T-cell (primary cell): ENCODE measurements at regions not wholly inside any gene's neighbourhood (a gene's known extent, or its start where the extent isn't known, plus 50 kb on each side); places are given as distances from the start of the nearest gene placed in this dataset.

ENCODE experiments used
- ATAC-seq, 4 experiments: fragments of 200-7000 bp in 3 of 4; fragments of 150-1000 bp in 1 of 4; cut with Tn5 transposase; replicated peaks in 1 of 4; 1 replicate in 3 of 4; 2 replicates in 1 of 4; pipeline ENCODE4 v1.10.0; 2021; ENCODE audit warnings: moderate library complexity in 3 of 4, mild to moderate bottlenecking in 2 of 4, moderate number of reproducible peaks in 1 of 4
- CTCF ChIA-PET, 2 donors: fragments of 300-600 bp; sonication (Branson Sonifier 250); formaldehyde crosslinking; loops; one replicate each; lab custom pipeline; 2022; ENCODE audit warnings: antibody characterized with exemption in 2 of 2; lab: Charles Lee
- POLR2A ChIA-PET, 2 donors: fragments of 300-600 bp; sonication (Branson Sonifier 250); formaldehyde crosslinking; loops; one replicate each; lab custom pipeline; 2022; ENCODE audit warnings: antibody characterized with exemption in 2 of 2; lab: Charles Lee
- DNase-seq, 35 experiments: peaks; one replicate each; pipeline versions ENCODE4 v3.0.0 to v3.0.0-alpha.2; 2013 to 2023
- H3K27ac ChIP-seq: one replicate; pipeline ENCODE4 v1.5.1; 2013; ENCODE audit warnings: low read length
- H3K27me3 ChIP-seq, 2 experiments: replicated peaks in 1 of 2; 1 replicate in 1 of 2; 2 replicates in 1 of 2; pipeline versions ENCODE4 v1.6.1 to v1.7.0; 2013; ENCODE audit warnings: low read length in 1 of 2, mixed read lengths in 1 of 2; ENCODE audit not compliant: control insufficient read depth in 2 of 2, insufficient read depth in 2 of 2; ENCODE audit errors: extremely low read depth in 1 of 2
- H3K36me3 ChIP-seq, 2 donors: 1 replicate in 1 of 2; 2 replicates in 1 of 2; pipeline versions ENCODE4 v1.6.1 to v1.7.0; 2013; ENCODE audit warnings: low read length in 1 of 2; ENCODE audit not compliant: control insufficient read depth in 2 of 2, insufficient read depth in 1 of 2; ENCODE audit errors: extremely low read depth in 1 of 2
- H3K4me1 ChIP-seq, 2 experiments: 1 replicate in 1 of 2; 2 replicates in 1 of 2; pipeline versions ENCODE4 v1.6.1 to v1.7.0; 2013; ENCODE audit warnings: low read length in 2 of 2, mixed read lengths in 1 of 2; ENCODE audit not compliant: insufficient read depth in 2 of 2, control insufficient read depth in 1 of 2; ENCODE audit errors: extremely low read depth in 1 of 2
- H3K4me3 ChIP-seq, 2 donors: 1 replicate in 1 of 2; 2 replicates in 1 of 2; pipeline versions ENCODE4 v1.5.1 to v1.7.0; 2013; ENCODE audit warnings: mild to moderate bottlenecking in 2 of 2, low read length in 1 of 2, moderate library complexity in 1 of 2; ENCODE audit not compliant: control insufficient read depth in 1 of 2; ENCODE audit errors: extremely low read depth in 1 of 2
- H3K9me3 ChIP-seq: 2 replicates; pipeline ENCODE4 v1.7.0; 2013
- H3K27ac Mint-ChIP-seq, 2 donors: one replicate each; pipeline ENCODE4 v1.8.0; 2020 to 2021; ENCODE audit warnings: mild to moderate bottlenecking in 2 of 2, mixed read lengths in 2 of 2
- H3K27me3 Mint-ChIP-seq, 2 donors: one replicate each; pipeline ENCODE4 v1.8.0; 2021 to 2022; ENCODE audit warnings: mixed read lengths in 2 of 2
- H3K36me3 Mint-ChIP-seq: one replicate; pipeline ENCODE4 v1.8.0; 2021; ENCODE audit warnings: mixed read lengths
- H3K4me1 Mint-ChIP-seq, 3 donors: one replicate each; pipeline ENCODE4 v1.8.0; 2020 to 2022; ENCODE audit warnings: mixed read lengths in 3 of 3, mild to moderate bottlenecking in 1 of 3
- H3K4me3 Mint-ChIP-seq, 3 donors: one replicate each; pipeline ENCODE4 v1.8.0; 2020 to 2022; ENCODE audit warnings: mild to moderate bottlenecking in 3 of 3, mixed read lengths in 3 of 3, moderate library complexity in 3 of 3
- H3K9me3 Mint-ChIP-seq, 3 donors: one replicate each; pipeline ENCODE4 v1.8.0; 2020 to 2022; ENCODE audit warnings: mixed read lengths in 3 of 3
- WGBS: methylation state at CpG from one replicate; pipeline ENCODE4 v1.1.5; 2013; ENCODE audit warnings: missing lambda C conversion rate; ENCODE audit not compliant: insufficient coverage; 5-methylcytosine and 5-hydroxymethylcytosine counted together

DNA sequence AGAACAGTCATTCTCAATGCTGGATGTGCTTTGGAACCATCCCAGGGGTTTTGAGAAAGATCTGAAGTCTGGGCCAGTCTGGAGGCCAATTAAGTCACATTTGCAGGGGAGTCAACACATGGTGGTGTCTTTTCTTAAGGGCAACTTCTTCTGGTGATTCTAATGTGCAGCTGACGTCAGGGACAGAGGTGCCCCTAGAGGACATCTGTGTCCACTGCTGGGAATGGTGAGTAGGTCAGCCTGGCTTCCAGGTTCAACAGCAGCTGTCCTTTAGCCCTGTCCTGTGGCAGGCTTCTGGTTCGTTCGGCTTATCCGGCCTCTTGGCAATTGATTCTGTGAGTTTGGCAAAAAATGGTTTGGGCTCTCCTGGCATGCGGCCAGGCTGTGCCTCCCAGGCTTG is 269.7 kb upstream of the HABP2 start:
- no peaks in the 10 kb centered on the region for H3K9me3 Mint-ChIP-seq
- H3K27ac ChIP-seq, result no peak overlapping the region
- no peak overlapping the region for H3K4me3 Mint-ChIP-seq
- no peaks in the 10 kb centered on the region for H3K36me3 Mint-ChIP-seq
- H3K36me3 ChIP-seq, result no peaks in the 10 kb centered on the region
- 90% methylated on average over 5 of the region's 5 CpGs for WGBS
- ATAC-seq (no peak), DNase-seq (no peak)
- POLR2A ChIA-PET, result no interaction called here
- H3K4me3 ChIP-seq, result no peak overlapping the region
- no peaks in the 10 kb centered on the region for H3K4me1 Mint-ChIP-seq
- H3K27ac Mint-ChIP-seq, result no peak overlapping the region
- H3K27me3 Mint-ChIP-seq, result peaks cover 3 to 11% of the 10 kb centered on the region in 2 donors
- H3K9me3 ChIP-seq, result no peaks in the 10 kb centered on the region
- H3K4me1 ChIP-seq, result no peaks in the 10 kb centered on the region
- H3K27me3 ChIP-seq, result peaks cover 0 to 6% of the 10 kb centered on the region in 2 experiments
- CTCF ChIA-PET, result no interaction called here

DNA sequence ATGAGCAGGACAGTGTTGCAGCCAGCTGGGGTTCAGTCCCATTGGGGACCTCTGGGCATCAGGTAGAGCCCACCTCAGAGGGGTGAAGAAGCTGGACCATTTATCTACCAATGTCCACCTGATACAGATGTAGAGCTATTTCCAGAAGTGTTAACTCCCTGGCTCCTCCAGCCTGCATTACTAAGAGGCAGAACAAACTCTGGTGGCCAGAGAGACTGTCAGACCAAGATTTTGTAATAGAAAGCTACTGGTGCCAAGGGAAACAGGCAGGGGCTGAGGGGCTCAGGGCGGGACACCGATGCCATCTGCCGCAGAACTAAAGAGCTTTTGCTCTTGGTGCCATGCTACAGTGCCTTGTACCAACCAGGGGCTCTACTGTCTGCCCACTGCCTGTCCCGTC is 268.2 kb upstream of the HABP2 start:
- H3K9me3 ChIP-seq, result no peaks in the 10 kb centered on the region
- H3K27ac Mint-ChIP-seq, result no peak overlapping the region
- H3K36me3 Mint-ChIP-seq, result no peaks in the 10 kb centered on the region
- peaks cover 0 to 6% of the 10 kb centered on the region in 2 experiments for H3K27me3 ChIP-seq
- no peaks in the 10 kb centered on the region for H3K36me3 ChIP-seq
- H3K4me3 ChIP-seq, result no peak overlapping the region
- no peaks in the 10 kb centered on the region for H3K4me1 ChIP-seq
- DNase-seq (no peak), ATAC-seq (no peak)
- H3K4me1 Mint-ChIP-seq, result no peaks in the 10 kb centered on the region
- H3K27ac ChIP-seq, result no peak overlapping the region
- H3K9me3 Mint-ChIP-seq, result no peaks in the 10 kb centered on the region
- H3K27me3 Mint-ChIP-seq, result peaks cover 3 to 8% of the 10 kb centered on the region in 2 donors
- ChIA-PET POLR2A (no interaction called here), CTCF (no interaction called here)
- 76% methylated on average over 3 of the region's 4 CpGs for WGBS
- H3K4me3 Mint-ChIP-seq, result no peak overlapping the region

DNA sequence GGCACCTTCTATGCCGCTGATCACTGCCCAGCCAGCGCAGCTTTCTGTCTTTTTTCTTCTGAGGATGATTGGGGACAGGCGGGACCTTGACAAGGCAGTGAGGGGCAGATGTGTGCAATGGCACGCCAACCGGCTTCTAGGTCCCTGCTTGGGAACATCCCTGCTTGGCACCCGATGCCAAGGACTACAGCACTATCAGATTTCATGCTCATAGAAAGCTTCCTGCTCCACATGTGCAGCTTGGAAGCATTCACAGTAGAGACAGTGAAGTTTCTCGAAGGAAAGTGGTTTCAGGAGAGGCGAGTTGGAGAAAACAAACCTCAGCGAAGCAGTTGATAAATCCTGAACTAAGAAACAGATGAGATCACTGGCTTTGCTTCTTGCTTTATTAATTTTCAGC is 267.5 kb upstream of the HABP2 start:
- DNase-seq (no peak), ATAC-seq (no peak)
- Histone ChIP-seq H3K4me3 (no peak overlapping the region), H3K27ac (no peak overlapping the region), H3K9me3 (no peaks in the 10 kb centered on the region), H3K27me3 (peaks cover 0 to 6% of the 10 kb centered on the region in 2 experiments), H3K36me3 (no peaks in the 10 kb centered on the region), H3K4me1 (no peaks in the 10 kb centered on the region)
- Mint-ChIP-seq H3K4me3 (no peak overlapping the region), H3K27me3 (peaks cover 3 to 6% of the 10 kb centered on the region in 2 donors), H3K9me3 (no peaks in the 10 kb centered on the region), H3K27ac (no peak overlapping the region), H3K4me1 (no peaks in the 10 kb centered on the region), H3K36me3 (no peaks in the 10 kb centered on the region)
- CTCF ChIA-PET, result no interaction called here
- WGBS, result 92% methylated on average over 2 of the region's 9 CpGs
- POLR2A ChIA-PET, result no interaction called here

DNA sequence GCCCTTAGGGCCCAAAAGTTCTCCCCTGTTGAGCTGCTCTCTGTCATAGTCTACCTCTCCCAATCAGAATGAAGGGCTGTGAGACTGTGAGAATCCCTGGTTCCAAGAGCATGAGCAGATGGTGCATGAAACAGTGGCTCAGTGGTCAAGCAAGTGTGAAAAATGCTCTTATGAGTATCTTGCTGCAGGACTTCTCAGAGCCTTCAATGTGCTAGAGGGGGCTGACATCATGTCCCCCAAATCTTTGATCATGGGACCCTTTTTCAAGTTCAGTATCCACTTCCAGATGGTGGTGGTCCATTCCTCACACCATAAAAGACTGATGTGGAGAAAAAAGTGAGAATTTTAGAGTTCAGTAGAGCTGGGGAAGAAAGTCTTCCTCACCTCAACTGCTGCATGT is 265.3 kb upstream of the HABP2 start:
- CTCF ChIA-PET, result no interaction called here
- ATAC-seq (no peak), DNase-seq (no peak)
- Mint-ChIP-seq H3K27me3 (peaks cover 0 to 4% of the 10 kb centered on the region in 2 donors), H3K4me1 (no peaks in the 10 kb centered on the region), H3K27ac (no peak overlapping the region), H3K36me3 (no peaks in the 10 kb centered on the region), H3K9me3 (no peaks in the 10 kb centered on the region), H3K4me3 (no peak overlapping the region)
- Histone ChIP-seq H3K27me3 (peaks cover 0 to 6% of the 10 kb centered on the region in 2 experiments), H3K4me3 (no peak overlapping the region), H3K9me3 (no peaks in the 10 kb centered on the region), H3K4me1 (no peaks in the 10 kb centered on the region), H3K27ac (no peak overlapping the region), H3K36me3 (no peaks in the 10 kb centered on the region)
- POLR2A ChIA-PET, result no interaction called here

DNA sequence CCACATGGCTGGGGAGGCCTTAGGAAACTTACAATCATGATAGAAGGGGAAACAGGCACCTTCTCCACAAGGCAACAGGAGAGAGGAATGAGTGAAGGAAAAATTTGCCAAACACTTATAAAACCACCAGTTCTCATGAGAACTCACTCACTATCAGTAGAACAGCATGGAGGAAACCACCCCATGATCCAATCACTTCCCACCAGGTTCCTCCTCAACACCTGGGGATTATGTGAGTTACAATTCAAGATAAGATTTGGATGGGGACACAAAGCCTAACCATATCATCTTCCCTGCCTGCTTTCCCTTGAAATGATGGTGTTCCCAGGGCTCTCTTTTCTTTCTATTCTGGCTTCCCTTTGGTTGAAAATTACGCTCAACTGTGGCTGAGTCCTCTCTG is 262.7 kb upstream of the HABP2 start:
- peaks cover 0 to 4% of the 10 kb centered on the region in 2 donors for H3K27me3 Mint-ChIP-seq
- Histone ChIP-seq H3K27ac (no peak overlapping the region), H3K27me3 (peaks cover 0 to 6% of the 10 kb centered on the region in 2 experiments), H3K4me3 (no peak overlapping the region), H3K36me3 (no peaks in the 10 kb centered on the region), H3K9me3 (no peaks in the 10 kb centered on the region), H3K4me1 (no peaks in the 10 kb centered on the region)
- no peak for DNase-seq
- ATAC-seq, result no peak
- no peak overlapping the region for H3K27ac Mint-ChIP-seq
- no peak overlapping the region for H3K4me3 Mint-ChIP-seq
- ChIA-PET CTCF (no interaction called here), POLR2A (no interaction called here)
- H3K36me3 Mint-ChIP-seq, result no peaks in the 10 kb centered on the region
- H3K9me3 Mint-ChIP-seq, result no peaks in the 10 kb centered on the region
- no CpG with 5 or more reads among the region's 1 CpG for WGBS
- no peaks in the 10 kb centered on the region for H3K4me1 Mint-ChIP-seq

DNA sequence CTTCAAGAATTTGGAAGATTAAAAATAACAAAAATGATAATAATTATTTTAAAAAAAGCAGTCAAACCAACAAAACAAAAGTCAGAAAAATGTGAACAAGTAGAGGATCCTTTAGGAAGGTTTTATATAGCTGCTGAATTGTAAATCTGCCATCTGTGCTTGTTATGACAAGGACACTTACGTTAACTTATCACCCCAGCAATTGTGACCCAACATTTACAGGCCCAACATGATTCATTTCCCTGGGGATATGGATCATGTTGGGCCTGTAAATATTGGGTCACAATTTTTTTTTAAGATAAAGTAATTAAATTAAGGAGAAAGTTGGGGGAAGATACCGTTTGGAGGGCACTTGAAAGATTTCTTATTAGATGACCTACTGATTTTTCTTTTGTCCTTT is 261.4 kb upstream of the HABP2 start:
- ATAC-seq (no peak), DNase-seq (no peak)
- H3K36me3 ChIP-seq, result no peaks in the 10 kb centered on the region
- H3K36me3 Mint-ChIP-seq, result no peaks in the 10 kb centered on the region
- no peak overlapping the region for H3K27ac ChIP-seq
- no peaks in the 10 kb centered on the region for H3K4me1 Mint-ChIP-seq
- POLR2A ChIA-PET, result no interaction called here
- CTCF ChIA-PET, result interaction anchor here in 1 of 2 donors (0.7 kb wide), 1 partner anchor 828 kb away, joined by 4 read pairs; no protein-coding TSS in a partner anchor
- no peaks in the 10 kb centered on the region for H3K9me3 ChIP-seq
- no peaks in the 10 kb centered on the region for H3K9me3 Mint-ChIP-seq
- H3K4me3 Mint-ChIP-seq, result no peak overlapping the region
- H3K27me3 Mint-ChIP-seq, result peaks cover 2 to 3% of the 10 kb centered on the region in 2 donors
- H3K4me3 ChIP-seq, result no peak overlapping the region
- WGBS, result no CpG with 5 or more reads among the region's 2 CpGs
- H3K27ac Mint-ChIP-seq, result no peak overlapping the region
- H3K4me1 ChIP-seq, result no peaks in the 10 kb centered on the region
- no peaks in the 10 kb centered on the region for H3K27me3 ChIP-seq

DNA sequence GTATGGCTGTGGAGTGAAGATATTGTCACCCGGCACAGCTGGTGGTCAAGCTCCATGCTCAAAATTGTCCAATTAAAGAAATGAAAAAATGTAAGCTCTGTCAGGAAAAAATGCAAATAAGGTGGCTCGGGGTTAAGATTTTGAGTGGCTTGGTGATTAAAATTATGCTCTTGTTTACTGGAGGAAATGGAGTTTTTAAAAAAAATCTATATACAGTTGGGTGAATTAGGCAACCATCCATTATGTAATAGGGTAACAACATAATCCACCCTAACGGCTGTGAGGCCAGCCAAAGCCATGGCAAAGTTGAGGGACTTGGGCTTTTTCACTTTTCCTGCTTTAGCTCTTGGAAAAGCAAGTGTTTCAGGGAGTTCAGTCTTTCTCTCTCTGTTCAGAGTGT is 260.8 kb upstream of the HABP2 start:
- Mint-ChIP-seq H3K9me3 (no peaks in the 10 kb centered on the region), H3K4me1 (no peaks in the 10 kb centered on the region), H3K27me3 (peaks cover 2% of the 10 kb centered on the region in 2 donors), H3K4me3 (no peak overlapping the region), H3K36me3 (no peaks in the 10 kb centered on the region), H3K27ac (no peak overlapping the region)
- ChIA-PET POLR2A (no interaction called here), CTCF (interaction anchor here in 1 of 2 donors (0.7 kb wide), 1 partner anchor 829 kb away, joined by 4 read pairs; no protein-coding TSS in a partner anchor)
- Histone ChIP-seq H3K27me3 (no peaks in the 10 kb centered on the region), H3K4me3 (no peak overlapping the region), H3K36me3 (no peaks in the 10 kb centered on the region), H3K27ac (no peak overlapping the region), H3K4me1 (no peaks in the 10 kb centered on the region), H3K9me3 (no peaks in the 10 kb centered on the region)
- ATAC-seq, result no peak
- 71% methylated on average over 2 of the region's 3 CpGs for WGBS
- no peak for DNase-seq
